Right ventricle myocardium superior (tissue), 1 donor: ENCODE measurements at regions not wholly inside any gene's neighbourhood (a gene's known extent, or its start where the extent isn't known, plus 50 kb on each side); places are given as distances from the start of the nearest gene placed in this dataset.
"Not testable (repeated sequence)": the region's sequence is repeated elsewhere in the genome, so short reads cannot be mapped to it uniquely, and the experiment has no call there.

Experiments used
- ATAC-seq: fragments of 200-7000 bp; cut with Tn5 transposase; one replicate; pipeline ENCODE4 v1.9.1; 2020; ENCODE audit warnings: mild to moderate bottlenecking; ENCODE audit not compliant: poor library complexity
- DNase-seq: peaks from one replicate; pipeline ENCODE4 v3.0.0-alpha.2; 2020
- intact Hi-C: fragments of 100-400 bp; cut with DNase I; formaldehyde crosslinking; loops from one replicate; pipeline ENCODE4 v1.11.2; 2022
- donor health status: DM: no; HTN: yes; CAD: no; lungs with severe emphysema.

- DNase-seq (no peak), ATAC-seq (no peak)
- intact Hi-C loops: no loop called here
Measured at GRCh38 chr5:122585371-122585770, 189.5 kb upstream of the SNX2 start.

GRCh38 chr5:122586351-122586750, 188.5 kb upstream of the SNX2 start:
- intact Hi-C loops: no loop called here
- ATAC-seq: no peak
- no peak for DNase-seq

GRCh38 chr5:122591828-122592227, 183.1 kb upstream of the SNX2 start:
- DNase-seq (no peak), ATAC-seq (no peak)
- intact Hi-C loops: no loop called here

- intact Hi-C loops: no loop called here
- DNase-seq (no peak), ATAC-seq (no peak)
Measured at GRCh38 chr5:122599000-122599399, 175.9 kb upstream of the SNX2 start.

GRCh38 chr5:122600924-122601323, 174.0 kb upstream of the SNX2 start:
- no peak for DNase-seq
- intact Hi-C loops: no loop called here
- no peak for ATAC-seq

DNA sequence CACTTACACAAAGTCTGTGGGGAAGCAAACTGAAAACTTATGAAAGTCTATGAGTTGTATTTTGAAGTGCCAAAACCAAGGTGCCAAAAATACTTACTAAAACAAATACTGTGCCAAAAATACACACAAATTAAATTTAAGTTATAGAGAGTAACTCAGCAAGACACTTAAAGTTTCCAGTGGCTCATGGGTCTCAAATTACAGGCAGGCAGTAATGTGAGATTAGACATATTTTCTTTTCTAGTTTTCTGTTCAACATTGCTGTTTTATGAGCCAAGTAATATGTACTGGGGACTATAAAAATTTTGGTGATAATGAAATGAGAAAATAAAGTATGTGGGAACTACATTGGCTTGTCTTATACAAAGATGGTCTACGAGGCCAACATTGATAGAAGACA, 172.2 kb upstream of the SNX2 start:
- ATAC-seq (no peak), DNase-seq (no peak)
- intact Hi-C loops: no loop called here

DNA sequence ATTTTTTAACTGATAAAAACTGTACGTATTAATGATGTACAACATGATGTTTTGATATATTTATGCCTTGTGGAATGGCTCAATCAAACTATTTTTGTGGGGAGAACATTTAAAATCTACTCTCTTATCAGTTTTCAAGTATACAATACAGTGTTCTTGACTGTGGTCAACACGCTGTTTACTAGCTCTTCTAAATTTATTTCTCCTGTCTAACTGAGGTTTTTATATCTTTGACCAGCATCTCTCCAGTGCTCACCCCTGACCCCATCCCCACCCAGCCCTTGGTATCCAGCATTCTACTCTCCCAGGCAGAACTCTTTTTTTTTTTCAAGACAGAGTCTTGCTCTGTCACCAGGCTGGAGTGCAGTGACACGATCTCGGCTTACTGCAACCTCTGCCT, 169.6 kb upstream of the SNX2 start:
- DNase-seq (no peak), ATAC-seq (no peak)
- intact Hi-C loops: no loop called here

- DNase-seq: no peak
- intact Hi-C loops: no loop called here
- ATAC-seq: no peak
Measured at GRCh38 chr5:122607818-122608217, 167.1 kb upstream of the SNX2 start.

DNA sequence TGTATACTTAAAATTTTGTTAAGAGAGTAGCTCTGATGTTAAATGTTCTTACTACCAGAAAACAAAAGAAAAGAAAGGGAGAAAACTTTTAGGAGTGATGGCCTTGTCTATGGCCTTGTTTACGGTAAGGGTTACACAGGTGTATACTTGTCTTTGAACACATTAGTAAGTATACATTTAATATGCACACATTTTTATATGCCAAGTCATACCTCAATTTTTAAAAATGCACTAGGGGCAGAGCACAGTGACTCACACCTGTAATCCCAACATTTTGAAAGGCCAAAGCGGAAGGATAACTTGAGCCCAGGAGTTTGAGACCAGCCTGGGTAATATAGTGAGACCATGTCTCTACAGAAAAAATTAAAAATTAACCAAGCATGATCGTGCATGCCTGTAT, 166.7 kb upstream of the SNX2 start:
- DNase-seq (no peak), ATAC-seq (no peak)
- intact Hi-C loops: no loop called here

DNA sequence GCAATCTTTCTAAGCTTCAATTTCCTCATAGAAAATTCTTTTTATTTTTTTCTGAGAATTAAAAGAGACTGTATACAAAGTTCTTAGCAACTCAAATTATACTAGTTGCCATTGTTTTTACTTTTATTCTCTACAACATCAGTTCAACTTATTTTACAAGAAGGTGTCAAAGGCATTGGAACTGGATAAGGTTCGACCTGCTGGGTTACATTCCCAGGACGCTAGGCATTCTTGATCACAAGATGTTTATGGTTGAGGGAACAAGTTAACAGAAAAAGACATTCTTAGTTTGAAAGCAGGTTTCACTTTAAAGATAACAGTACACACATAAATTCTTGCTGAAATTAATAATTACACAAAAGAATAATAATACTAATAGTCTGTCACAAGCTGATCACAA, 163.5 kb upstream of the SNX2 start:
- intact Hi-C loops: no loop called here
- no peak for ATAC-seq
- no peak for DNase-seq

GRCh38 chr5:122612901-122613300, 162.0 kb upstream of the SNX2 start:
- no peak for ATAC-seq
- intact Hi-C loops: no loop called here
- no peak for DNase-seq

- intact Hi-C loops: no loop called here
- no peak for ATAC-seq
- no peak for DNase-seq
Measured at GRCh38 chr5:122615146-122615545, 159.7 kb upstream of the SNX2 start.

GRCh38 chr5:122615832-122616231, 159.0 kb upstream of the SNX2 start:
- no peak for DNase-seq
- intact Hi-C loops: no loop called here
- no peak for ATAC-seq

DNA sequence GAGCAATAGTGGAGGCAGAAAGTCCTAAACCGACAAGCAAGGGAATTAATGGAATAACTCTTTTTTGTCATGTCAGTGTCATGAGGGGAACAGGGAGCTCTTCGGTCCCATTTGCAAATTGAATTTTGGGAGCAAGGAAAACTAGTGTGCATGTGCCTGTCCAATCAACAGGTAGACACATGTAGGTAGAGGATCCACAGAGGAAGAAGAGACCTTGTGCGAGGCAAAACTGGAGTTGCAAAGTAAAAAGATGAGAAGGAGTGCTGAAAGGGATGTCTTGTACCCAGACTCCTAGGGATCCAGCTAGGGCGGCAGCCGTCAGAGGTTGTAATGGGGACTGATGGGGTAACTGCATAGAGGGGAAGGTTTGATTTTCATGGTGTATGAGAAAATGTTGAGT, 156.8 kb upstream of the SNX2 start:
- intact Hi-C loops, DNase-seq, ATAC-seq: not testable (repeated sequence)

DNA sequence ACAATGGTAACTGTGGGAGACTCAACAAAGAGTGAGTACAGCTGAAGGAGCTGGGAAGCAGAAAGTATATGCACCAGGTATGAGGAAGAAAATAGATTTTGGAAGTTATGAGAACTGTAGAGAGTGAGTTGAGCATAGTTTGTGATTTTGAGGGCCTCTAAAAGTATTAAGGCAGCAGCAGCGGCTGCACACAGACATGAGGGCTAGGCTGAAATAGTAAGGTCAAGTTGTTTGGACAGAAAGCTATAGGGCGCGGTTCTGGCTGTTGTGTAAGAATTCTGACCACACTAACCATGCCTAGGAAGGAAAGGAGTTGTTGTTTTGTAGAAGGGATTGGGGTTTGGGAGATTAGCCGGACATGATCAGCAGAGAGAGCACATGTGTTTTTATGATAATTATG, 154.1 kb upstream of the SNX2 start:
- ATAC-seq, intact Hi-C loops, DNase-seq: not testable (repeated sequence)

DNA sequence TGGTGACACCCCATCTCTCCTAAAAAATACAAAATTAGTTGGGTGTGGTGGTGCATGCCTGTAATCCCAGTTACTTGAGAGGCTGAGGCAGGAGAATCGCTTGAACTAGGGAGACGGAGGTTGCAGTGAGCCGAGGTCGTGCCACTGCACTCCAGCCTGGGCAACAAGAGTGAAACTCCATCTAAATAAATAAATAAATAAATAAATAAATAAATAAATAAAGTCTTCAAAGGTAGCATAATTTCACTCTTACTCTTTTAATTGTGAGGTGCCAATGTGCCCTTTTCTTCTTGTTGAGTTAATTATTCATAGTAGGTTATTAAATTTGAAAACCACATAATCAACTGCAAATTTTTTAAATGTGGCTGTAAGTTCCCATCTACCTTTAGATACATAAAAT, 146.2 kb upstream of the SNX2 start:
- intact Hi-C loops, DNase-seq, ATAC-seq: not testable (repeated sequence)

DNA sequence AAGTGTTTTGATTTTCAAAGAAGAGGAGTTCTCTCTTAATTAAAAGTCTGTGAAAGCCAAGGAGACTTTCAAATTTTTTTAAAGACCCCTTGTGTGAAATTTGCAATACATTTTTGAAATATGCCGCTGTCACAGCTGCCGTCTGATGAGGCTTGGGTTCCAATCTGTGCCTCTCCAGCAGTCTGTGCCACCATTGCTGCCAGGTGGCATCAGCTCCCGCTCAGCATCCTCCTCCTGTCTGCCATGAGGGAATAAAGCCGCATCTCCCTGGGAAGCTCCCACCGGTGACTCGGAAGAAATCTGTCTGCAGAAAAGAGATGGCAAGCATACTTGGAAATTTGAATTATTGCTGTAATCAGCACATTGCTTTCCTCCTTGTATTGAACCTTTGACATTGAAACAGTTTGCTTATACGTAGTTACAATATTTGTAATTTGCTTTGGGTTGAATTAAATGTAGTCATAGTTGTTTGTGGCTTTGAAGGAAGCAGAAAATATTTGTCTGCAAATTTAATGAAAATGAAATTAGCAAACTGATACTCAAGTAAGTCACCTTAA, 145.7 kb upstream of the SNX2 start:
- no peak for DNase-seq
- intact Hi-C loops: no loop called here
- no peak for ATAC-seq

DNA sequence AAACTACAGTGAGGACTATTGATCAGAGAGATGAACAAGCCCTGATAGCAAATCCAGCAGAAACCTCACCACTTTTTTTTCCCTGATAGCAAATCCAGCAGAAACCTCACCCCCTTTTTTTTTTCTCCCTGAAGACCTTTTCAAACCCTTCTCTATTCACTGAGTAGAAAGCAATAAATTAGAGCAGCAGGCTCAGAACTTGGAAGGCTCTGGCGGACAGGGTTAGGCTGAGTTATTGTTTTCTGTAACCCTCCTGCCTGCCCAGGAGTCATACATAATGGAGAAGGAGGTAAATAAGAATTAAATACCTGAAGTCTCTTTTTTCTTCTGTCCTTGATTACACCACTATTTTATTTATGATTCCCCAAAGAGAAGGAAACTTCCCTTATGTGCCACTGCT, 136.3 kb upstream of the SNX2 start:
- intact Hi-C loops: no loop called here
- DNase-seq: no peak
- ATAC-seq: no peak

GRCh38 chr5:122639033-122639432, 135.8 kb upstream of the SNX2 start:
- ATAC-seq: no peak
- intact Hi-C loops: no loop called here

GRCh38 chr5:122639864-122640263, 135.0 kb upstream of the SNX2 start:
- ATAC-seq (no peak), DNase-seq (no peak)
- intact Hi-C loops: no loop called here

More at GRCh38 chr5:122639033-122639432, 135.8 kb upstream of the SNX2 start:
- no peak for DNase-seq

DNA sequence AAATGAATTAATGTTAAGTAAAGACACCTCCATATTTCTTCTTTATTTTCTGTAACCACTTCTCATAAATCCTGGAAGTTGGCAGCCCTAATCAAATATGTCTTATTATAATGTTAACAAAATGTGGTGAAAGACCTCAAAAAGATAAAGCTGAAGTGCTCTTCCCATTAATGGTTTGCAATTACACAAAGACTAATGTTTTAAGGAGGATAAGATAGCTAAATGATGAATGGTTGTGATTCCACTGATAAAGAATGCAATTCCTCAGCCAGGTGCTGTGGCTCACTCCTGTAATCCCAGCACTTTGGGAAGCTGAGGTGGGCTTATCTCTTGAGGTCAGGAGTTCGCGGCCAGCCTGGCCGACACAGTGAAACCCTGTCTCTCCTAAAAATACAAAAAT, 125.8 kb upstream of the SNX2 start:
- ATAC-seq: no peak
- intact Hi-C loops: no loop called here
- DNase-seq: no peak
